ENCODE measurements at regions not wholly inside any gene's neighbourhood (a gene's known extent, or its start where the extent isn't known, plus 50 kb on each side); places are given as distances from the start of the nearest gene placed in this dataset.

DNA sequence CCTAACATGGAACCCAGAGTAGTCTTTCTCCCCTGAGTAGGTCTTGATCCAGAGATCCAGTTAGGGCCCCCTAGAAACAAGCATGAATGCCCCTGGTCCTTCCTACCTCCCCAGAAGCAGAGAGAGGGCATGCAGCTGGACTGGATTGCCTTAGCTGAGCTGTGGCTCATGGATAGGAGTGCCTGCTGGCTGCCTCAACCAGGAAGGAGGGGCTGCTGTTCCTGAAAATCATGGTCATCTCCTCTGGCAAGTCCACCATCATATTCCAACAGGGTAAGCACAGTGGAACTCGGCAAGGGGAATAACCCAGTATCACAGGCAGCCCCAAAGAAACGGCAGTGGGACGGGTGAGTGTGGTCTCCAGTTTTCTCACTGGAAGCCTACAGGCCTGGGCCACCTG, 53.1 kb upstream of the ENTPD6 start (continued):
- no peak for TF ChIP-seq TP53 (CRISPR knock-in tag; IDR thresholded peaks at IDR 0.05)
- TF ChIP-seq, protein P1, sequence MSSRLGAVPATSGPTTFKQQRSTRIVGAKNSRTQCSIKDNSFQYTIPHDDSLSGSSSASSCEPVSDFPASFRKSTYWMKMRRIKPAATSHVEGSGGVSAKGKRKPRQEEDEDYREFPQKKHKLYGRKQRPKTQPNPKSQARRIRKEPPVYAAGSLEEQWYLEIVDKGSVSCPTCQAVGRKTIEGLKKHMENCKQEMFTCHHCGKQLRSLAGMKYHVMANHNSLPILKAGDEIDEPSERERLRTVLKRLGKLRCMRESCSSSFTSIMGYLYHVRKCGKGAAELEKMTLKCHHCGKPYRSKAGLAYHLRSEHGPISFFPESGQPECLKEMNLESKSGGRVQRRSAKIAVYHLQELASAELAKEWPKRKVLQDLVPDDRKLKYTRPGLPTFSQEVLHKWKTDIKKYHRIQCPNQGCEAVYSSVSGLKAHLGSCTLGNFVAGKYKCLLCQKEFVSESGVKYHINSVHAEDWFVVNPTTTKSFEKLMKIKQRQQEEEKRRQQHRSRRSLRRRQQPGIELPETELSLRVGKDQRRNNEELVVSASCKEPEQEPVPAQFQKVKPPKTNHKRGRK (CRISPR knock-in tag; IDR thresholded peaks at IDR 0.05; ENCODE audit: borderline replicate concordance), result no peak
- TF ChIP-seq, protein P2, sequence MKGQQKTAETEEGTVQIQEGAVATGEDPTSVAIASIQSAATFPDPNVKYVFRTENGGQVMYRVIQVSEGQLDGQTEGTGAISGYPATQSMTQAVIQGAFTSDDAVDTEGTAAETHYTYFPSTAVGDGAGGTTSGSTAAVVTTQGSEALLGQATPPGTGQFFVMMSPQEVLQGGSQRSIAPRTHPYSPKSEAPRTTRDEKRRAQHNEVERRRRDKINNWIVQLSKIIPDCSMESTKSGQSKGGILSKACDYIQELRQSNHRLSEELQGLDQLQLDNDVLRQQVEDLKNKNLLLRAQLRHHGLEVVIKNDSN (CRISPR knock-in tag; IDR thresholded peaks at IDR 0.05), result no peak

DNA sequence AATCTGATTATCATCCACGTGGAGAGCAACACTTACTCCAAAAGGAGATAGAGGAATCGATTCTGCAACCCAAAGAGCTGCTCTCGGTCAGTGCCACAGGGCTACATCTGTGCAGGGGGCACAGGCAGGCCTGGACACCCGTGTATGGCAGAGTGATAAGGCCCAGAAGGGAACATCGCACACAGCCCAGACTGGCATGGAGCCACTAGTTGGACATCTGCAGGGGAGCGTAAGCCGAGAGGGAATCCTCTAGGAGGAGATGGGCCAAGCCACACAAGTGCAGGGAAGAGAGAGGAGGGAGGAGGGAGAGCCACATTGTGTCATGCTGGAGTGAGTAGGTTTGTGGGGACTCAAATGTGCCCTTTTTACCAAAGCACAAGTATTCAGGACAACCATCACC, 50.4 kb upstream of the ENTPD6 start:
- DNase-seq (ENCODE audit: low spot score) (no peak), ATAC-seq (no peak)
- ChIA-PET CTCF (no interaction called here), POLR2A (no interaction called here)
- Mint-ChIP-seq H3K27me3 (ENCODE audit: low read depth) (peaks cover 29% of the 10 kb centered on the region), H3K4me1 (peaks cover 5% of the 10 kb centered on the region), H3K4me3 (no peak overlapping the region), H3K27ac (no peak overlapping the region), H3K9me3 (no peaks in the 10 kb centered on the region), H3K36me3 (no peaks in the 10 kb centered on the region)
- TF ChIP-seq, protein P3, sequence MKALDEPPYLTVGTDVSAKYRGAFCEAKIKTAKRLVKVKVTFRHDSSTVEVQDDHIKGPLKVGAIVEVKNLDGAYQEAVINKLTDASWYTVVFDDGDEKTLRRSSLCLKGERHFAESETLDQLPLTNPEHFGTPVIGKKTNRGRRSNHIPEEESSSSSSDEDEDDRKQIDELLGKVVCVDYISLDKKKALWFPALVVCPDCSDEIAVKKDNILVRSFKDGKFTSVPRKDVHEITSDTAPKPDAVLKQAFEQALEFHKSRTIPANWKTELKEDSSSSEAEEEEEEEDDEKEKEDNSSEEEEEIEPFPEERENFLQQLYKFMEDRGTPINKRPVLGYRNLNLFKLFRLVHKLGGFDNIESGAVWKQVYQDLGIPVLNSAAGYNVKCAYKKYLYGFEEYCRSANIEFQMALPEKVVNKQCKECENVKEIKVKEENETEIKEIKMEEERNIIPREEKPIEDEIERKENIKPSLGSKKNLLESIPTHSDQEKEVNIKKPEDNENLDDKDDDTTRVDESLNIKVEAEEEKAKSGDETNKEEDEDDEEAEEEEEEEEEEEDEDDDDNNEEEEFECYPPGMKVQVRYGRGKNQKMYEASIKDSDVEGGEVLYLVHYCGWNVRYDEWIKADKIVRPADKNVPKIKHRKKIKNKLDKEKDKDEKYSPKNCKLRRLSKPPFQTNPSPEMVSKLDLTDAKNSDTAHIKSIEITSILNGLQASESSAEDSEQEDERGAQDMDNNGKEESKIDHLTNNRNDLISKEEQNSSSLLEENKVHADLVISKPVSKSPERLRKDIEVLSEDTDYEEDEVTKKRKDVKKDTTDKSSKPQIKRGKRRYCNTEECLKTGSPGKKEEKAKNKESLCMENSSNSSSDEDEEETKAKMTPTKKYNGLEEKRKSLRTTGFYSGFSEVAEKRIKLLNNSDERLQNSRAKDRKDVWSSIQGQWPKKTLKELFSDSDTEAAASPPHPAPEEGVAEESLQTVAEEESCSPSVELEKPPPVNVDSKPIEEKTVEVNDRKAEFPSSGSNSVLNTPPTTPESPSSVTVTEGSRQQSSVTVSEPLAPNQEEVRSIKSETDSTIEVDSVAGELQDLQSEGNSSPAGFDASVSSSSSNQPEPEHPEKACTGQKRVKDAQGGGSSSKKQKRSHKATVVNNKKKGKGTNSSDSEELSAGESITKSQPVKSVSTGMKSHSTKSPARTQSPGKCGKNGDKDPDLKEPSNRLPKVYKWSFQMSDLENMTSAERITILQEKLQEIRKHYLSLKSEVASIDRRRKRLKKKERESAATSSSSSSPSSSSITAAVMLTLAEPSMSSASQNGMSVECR (CRISPR knock-in tag; IDR thresholded peaks at IDR 0.05; ENCODE audit: borderline replicate concordance), result no peak
- TF ChIP-seq, protein P4, sequence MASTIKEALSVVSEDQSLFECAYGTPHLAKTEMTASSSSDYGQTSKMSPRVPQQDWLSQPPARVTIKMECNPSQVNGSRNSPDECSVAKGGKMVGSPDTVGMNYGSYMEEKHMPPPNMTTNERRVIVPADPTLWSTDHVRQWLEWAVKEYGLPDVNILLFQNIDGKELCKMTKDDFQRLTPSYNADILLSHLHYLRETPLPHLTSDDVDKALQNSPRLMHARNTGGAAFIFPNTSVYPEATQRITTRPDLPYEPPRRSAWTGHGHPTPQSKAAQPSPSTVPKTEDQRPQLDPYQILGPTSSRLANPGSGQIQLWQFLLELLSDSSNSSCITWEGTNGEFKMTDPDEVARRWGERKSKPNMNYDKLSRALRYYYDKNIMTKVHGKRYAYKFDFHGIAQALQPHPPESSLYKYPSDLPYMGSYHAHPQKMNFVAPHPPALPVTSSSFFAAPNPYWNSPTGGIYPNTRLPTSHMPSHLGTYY (CRISPR knock-in tag; IDR thresholded peaks at IDR 0.05), result no peak
- TF ChIP-seq FOXJ3 (CRISPR knock-in tag; IDR thresholded peaks at IDR 0.05; ENCODE audit: borderline replicate concordance) (no peak), FOXP1 (CRISPR knock-in tag; IDR thresholded peaks at IDR 0.05; ENCODE audit: borderline replicate concordance) (no peak), NFATC4 (CRISPR knock-in tag; IDR thresholded peaks at IDR 0.05) (no peak)
- TF ChIP-seq, protein P5, sequence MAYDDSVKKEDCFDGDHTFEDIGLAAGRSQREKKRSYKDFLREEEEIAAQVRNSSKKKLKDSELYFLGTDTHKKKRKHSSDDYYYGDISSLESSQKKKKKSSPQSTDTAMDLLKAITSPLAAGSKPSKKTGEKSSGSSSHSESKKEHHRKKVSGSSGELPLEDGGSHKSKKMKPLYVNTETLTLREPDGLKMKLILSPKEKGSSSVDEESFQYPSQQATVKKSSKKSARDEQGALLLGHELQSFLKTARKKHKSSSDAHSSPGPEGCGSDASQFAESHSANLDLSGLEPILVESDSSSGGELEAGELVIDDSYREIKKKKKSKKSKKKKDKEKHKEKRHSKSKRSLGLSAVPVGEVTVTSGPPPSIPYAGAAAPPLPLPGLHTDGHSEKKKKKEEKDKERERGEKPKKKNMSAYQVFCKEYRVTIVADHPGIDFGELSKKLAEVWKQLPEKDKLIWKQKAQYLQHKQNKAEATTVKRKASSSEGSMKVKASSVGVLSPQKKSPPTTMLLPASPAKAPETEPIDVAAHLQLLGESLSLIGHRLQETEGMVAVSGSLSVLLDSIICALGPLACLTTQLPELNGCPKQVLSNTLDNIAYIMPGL (CRISPR knock-in tag; IDR thresholded peaks at IDR 0.05), result no peak
- TF ChIP-seq, protein P1 (CRISPR knock-in tag; IDR thresholded peaks at IDR 0.05; ENCODE audit: borderline replicate concordance), result no peak
- TF ChIP-seq, protein P6, sequence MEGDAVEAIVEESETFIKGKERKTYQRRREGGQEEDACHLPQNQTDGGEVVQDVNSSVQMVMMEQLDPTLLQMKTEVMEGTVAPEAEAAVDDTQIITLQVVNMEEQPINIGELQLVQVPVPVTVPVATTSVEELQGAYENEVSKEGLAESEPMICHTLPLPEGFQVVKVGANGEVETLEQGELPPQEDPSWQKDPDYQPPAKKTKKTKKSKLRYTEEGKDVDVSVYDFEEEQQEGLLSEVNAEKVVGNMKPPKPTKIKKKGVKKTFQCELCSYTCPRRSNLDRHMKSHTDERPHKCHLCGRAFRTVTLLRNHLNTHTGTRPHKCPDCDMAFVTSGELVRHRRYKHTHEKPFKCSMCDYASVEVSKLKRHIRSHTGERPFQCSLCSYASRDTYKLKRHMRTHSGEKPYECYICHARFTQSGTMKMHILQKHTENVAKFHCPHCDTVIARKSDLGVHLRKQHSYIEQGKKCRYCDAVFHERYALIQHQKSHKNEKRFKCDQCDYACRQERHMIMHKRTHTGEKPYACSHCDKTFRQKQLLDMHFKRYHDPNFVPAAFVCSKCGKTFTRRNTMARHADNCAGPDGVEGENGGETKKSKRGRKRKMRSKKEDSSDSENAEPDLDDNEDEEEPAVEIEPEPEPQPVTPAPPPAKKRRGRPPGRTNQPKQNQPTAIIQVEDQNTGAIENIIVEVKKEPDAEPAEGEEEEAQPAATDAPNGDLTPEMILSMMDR (IDR thresholded peaks at IDR 0.05), result no peak
